Gastroesophageal sphincter (tissue), 4 donors: ENCODE measurements at regions not wholly inside any gene's neighbourhood (a gene's known extent, or its start where the extent isn't known, plus 50 kb on each side); places are given as distances from the start of the nearest gene placed in this dataset.

ENCODE experiments used
- ATAC-seq: fragments of 150-250 bp; one replicate; pipeline ENCODE4 v1.9.1; 2016; ENCODE audit warnings: mild to moderate bottlenecking, moderate library complexity
- H3K27ac ChIP-seq, 4 donors: fragments of 200-600 bp; sonication (generic) in 3 of 4; 1 replicate in 3 of 4; 2 replicates in 1 of 4; pipeline ENCODE4 v1.5.1; 2016 to 2019
- H3K27me3 ChIP-seq: fragments of 200-600 bp; sonication (generic); one replicate; pipeline ENCODE4 v1.5.1; 2019
- H3K36me3 ChIP-seq, 2 donors: fragments of 200-600 bp; sonication (generic); one replicate each; pipeline ENCODE4 v1.5.1; 2019; ENCODE audit warnings: control low read depth in 1 of 2
- H3K4me1 ChIP-seq, 3 donors: fragments of 200-600 bp; sonication (generic); 1 replicate in 2 of 3; 2 replicates in 1 of 3; pipeline ENCODE4 v1.5.1; 2016 to 2019; ENCODE audit warnings: control low read depth in 2 of 3
- H3K4me3 ChIP-seq, 2 donors: fragments of 200-600 bp; sonication (generic); one replicate each; pipeline ENCODE4 v1.5.1; 2019; ENCODE audit warnings: mild to moderate bottlenecking in 1 of 2, moderate library complexity in 1 of 2
- H3K9me3 ChIP-seq, 3 donors: fragments of 200-600 bp; sonication (generic); one replicate each; pipeline ENCODE4 v1.5.1; 2017 to 2019; ENCODE audit warnings: control low read depth in 2 of 3
- EP300 ChIP-seq: sonication (generic); formaldehyde crosslinking; IDR thresholded peaks from one replicate; pipeline ENCODE4 v1.6.1; 2017; ENCODE audit warnings: antibody characterized with exemption, mild to moderate bottlenecking
- POLR2A ChIP-seq, 2 donors: fragments of 450-650 bp; IDR thresholded peaks; one replicate each; pipeline ENCODE4 v1.6.1; 2017; ENCODE audit warnings: antibody characterized with exemption in 2 of 2, mild to moderate bottlenecking in 2 of 2, moderate library complexity in 1 of 2
- POLR2AphosphoS5 ChIP-seq: sonication (generic); formaldehyde crosslinking; IDR thresholded peaks from one replicate; pipeline ENCODE4 v1.6.1; 2017; ENCODE audit warnings: antibody characterized with exemption
- WGBS, 2 donors: methylation state at CpG; one replicate each; pipeline ENCODE4 v1.1.5; 2018; ENCODE audit warnings: low coverage in 1 of 2; 5-methylcytosine and 5-hydroxymethylcytosine counted together
- TF ChIP-seq, protein P1 (sequence below), 4 experiments: fragments of 200-600 bp in 2 of 4; fragments of 450-650 bp in 2 of 4; sonication (generic) in 1 of 4; IDR thresholded peaks; one replicate each; pipeline ENCODE4 v1.5.1; 2017 to 2019; ENCODE audit warnings: antibody characterized with exemption in 4 of 4, mild to moderate bottlenecking in 2 of 4, moderate library complexity in 2 of 4

DNA sequence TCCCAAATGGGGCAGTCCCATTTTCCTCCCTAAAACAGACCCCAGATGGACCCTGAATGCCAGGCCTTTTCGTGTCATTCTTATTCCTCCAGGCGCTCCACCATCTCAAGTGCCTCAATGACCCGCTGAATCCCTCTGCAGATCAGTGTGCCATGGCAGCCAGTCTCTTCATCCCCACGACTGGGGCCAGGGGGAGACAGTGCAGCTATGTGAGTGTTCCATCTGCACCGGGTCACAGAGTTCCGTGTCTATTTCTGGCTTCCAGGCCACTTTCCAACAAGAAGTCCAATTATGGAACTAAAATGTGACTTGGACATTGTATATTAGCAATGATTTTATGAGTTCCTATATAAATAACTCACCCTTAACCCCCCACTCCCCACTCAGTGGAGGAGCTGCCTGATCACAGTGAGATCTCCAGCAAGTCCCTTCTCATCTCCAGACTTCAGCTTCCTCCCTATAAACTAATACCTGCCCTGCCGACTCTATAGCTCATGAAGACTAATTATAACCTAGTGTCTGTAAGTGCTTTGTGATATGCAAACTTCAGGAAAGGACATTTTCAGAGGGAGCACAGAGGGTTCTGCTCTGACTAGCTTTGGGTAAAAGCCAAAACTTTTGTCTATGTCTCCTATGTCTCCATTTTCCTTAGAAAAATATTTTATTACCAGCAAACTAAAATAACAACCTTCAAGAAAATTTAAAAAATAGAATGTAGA, 56.3 kb upstream of the NFASC start:
- no peaks in the 10 kb centered on the region for H3K27me3 ChIP-seq
- no peak overlapping the region for H3K4me3 ChIP-seq
- no peak for ATAC-seq
- peaks cover 2 to 32% (median 11%) of the 10 kb centered on the region in 3 donors for H3K4me1 ChIP-seq
- no peaks in the 10 kb centered on the region for H3K36me3 ChIP-seq
- TF ChIP-seq, protein P1, sequence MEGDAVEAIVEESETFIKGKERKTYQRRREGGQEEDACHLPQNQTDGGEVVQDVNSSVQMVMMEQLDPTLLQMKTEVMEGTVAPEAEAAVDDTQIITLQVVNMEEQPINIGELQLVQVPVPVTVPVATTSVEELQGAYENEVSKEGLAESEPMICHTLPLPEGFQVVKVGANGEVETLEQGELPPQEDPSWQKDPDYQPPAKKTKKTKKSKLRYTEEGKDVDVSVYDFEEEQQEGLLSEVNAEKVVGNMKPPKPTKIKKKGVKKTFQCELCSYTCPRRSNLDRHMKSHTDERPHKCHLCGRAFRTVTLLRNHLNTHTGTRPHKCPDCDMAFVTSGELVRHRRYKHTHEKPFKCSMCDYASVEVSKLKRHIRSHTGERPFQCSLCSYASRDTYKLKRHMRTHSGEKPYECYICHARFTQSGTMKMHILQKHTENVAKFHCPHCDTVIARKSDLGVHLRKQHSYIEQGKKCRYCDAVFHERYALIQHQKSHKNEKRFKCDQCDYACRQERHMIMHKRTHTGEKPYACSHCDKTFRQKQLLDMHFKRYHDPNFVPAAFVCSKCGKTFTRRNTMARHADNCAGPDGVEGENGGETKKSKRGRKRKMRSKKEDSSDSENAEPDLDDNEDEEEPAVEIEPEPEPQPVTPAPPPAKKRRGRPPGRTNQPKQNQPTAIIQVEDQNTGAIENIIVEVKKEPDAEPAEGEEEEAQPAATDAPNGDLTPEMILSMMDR (IDR thresholded peaks at IDR 0.05), result peak in 1 of 4 experiments; percentile 40
- no peak for TF ChIP-seq POLR2A (IDR thresholded peaks at IDR 0.05)
- no peak for TF ChIP-seq EP300
- H3K9me3 ChIP-seq, result no peaks in the 10 kb centered on the region
- peak overlapping the region; percentile 40 to 84 (median 75) for H3K27ac ChIP-seq
- WGBS, 2 donors, result 32 to 41% methylated on average over 4 to 5 of the region's 7 CpGs

DNA sequence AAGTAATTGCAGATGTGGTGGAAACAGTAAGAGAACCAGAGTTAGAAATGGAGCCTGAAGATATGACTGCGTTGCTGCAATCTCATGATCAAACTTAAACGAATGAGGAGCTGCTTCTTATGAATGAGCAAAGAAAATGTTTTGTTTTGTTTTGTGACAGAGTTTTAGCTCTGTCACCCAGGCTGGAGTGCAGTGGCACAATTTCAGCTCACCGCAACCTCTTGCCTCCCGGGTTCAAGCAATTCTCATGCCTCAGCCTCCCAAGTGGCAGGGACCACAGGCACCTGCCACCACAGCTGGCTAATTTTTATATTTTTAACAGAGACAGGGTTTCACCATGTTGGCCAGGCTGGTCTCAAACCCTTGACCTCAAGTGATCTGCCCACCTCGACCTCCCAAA, 53.3 kb upstream of the NFASC start:
- ATAC-seq, result no peak
- TF ChIP-seq, protein P1 (IDR thresholded peaks at IDR 0.05), result no peak
- TF ChIP-seq POLR2AphosphoS5, result no peak
- H3K4me1 ChIP-seq, result peaks cover 7 to 62% (median 27%) of the 10 kb centered on the region in 3 donors

DNA sequence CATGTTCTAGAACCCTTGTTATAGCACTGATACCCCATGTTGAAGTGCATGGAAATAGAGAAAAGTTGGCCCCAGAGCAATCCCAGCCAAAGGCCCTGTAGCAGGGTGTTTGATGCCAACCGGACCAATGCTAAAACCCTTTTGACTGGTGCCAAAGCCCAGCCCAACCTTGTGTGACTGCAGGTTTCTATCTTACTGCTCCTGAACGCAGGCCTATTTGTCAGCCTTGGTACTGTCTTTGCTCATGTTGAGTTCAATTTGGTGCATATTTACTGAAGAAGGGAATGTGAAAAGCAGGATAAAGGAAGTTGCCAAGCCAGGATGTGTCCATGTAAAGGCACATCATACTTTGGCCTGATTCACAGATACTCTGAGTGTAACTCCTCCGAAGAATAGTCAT, 51.7 kb upstream of the NFASC start:
- TF ChIP-seq POLR2A (IDR thresholded peaks at IDR 0.05), result no peak
- TF ChIP-seq, protein P1 (IDR thresholded peaks at IDR 0.05), result no peak
- H3K27ac ChIP-seq, result peak overlapping the region in 3 of 4 donors; percentile 78 to 90 (median 83)
- WGBS, 2 donors, result 9% methylated on average over 3 of the region's 3 CpGs; no CpG with 5 or more reads in 1 of the 2 donors
- H3K9me3 ChIP-seq, result no peaks in the 10 kb centered on the region
- no peaks in the 10 kb centered on the region for H3K36me3 ChIP-seq
- H3K4me1 ChIP-seq, result peaks cover 7 to 59% (median 27%) of the 10 kb centered on the region in 3 donors
- no peak overlapping the region for H3K4me3 ChIP-seq
- ATAC-seq, result peak; percentile 42
- no peaks in the 10 kb centered on the region for H3K27me3 ChIP-seq

More for the DNA sequence above, 53.3 kb upstream of the NFASC start:
- 91 to 95% methylated on average over 3 to 5 of the region's 5 CpGs for WGBS, 2 donors
- no peak overlapping the region for H3K4me3 ChIP-seq
- H3K27ac ChIP-seq, result peak overlapping the region in 1 of 4 donors; percentile 37
- H3K9me3 ChIP-seq, result no peaks in the 10 kb centered on the region
- no peaks in the 10 kb centered on the region for H3K36me3 ChIP-seq
- no peaks in the 10 kb centered on the region for H3K27me3 ChIP-seq

DNA sequence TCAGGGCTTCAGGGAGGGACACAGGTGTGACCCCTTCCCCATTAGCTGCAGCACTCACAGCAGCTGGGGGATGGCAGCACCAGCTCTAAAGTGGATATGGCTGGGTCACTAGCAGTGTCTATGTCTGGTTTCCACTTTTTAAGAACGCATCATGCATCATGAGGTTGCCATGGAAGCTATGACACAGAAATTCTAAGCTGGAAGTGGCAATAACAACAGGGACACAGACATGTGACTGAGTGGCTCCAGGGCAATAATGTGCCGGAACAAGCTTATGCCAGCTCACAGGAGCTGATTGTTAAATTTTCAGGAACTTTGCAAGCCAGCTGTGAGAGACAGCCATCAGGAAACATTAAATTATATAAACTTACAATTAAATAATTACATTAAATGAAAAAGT, 51.2 kb upstream of the NFASC start:
- no peak for ATAC-seq
- peak overlapping the region; percentile 35 to 90 (median 80) for H3K27ac ChIP-seq
- TF ChIP-seq, protein P1 (IDR thresholded peaks at IDR 0.05), result no peak
- no peak for TF ChIP-seq POLR2A (IDR thresholded peaks at IDR 0.05)
- WGBS, 2 donors, result 40 to 62% methylated on average over 1 of the region's 2 CpGs
- no peaks in the 10 kb centered on the region for H3K27me3 ChIP-seq
- H3K9me3 ChIP-seq, result no peaks in the 10 kb centered on the region
- no peak overlapping the region for H3K4me3 ChIP-seq
- peaks cover 7 to 54% (median 27%) of the 10 kb centered on the region in 3 donors for H3K4me1 ChIP-seq
- no peaks in the 10 kb centered on the region for H3K36me3 ChIP-seq
